ENCODE measurements at regions not wholly inside any gene's neighbourhood (a gene's known extent, or its start where the extent isn't known, plus 50 kb on each side); places are given as distances from the start of the nearest gene placed in this dataset.

- no peak for DNase-seq
Observed at GRCh38 chr10:3510741-3511140, 274.3 kb downstream of the KLF6 start.

- no peak for DNase-seq
Observed at GRCh38 chr10:3509355-3509754, 275.7 kb downstream of the KLF6 start.

GRCh38 chr10:3503299-3503698 is 281.7 kb downstream of the KLF6 start:
- DNase-seq = no peak

GRCh38 chr10:3502673-3503072 is 282.3 kb downstream of the KLF6 start:
- no peak for DNase-seq

GRCh38 chr10:3500408-3500856 is 284.6 kb downstream of the KLF6 start:
- DNase-seq = no peak

- no peak for DNase-seq
Observed at GRCh38 chr10:3499120-3499519, 285.9 kb downstream of the KLF6 start.

- DNase-seq = no peak
Observed at GRCh38 chr10:3497581-3497980, 287.4 kb downstream of the KLF6 start.

GRCh38 chr10:3496138-3496537 is 288.9 kb downstream of the KLF6 start:
- no peak for DNase-seq

GRCh38 chr10:3495281-3495680 is 289.7 kb downstream of the KLF6 start:
- DNase-seq = no peak

- no peak for DNase-seq
Observed at GRCh38 chr10:3494838-3495230, 290.2 kb downstream of the KLF6 start.

- DNase-seq = no peak
Observed at GRCh38 chr10:3494131-3494837, 290.7 kb downstream of the KLF6 start.

GRCh38 chr10:3493621-3494020 is 291.4 kb downstream of the KLF6 start:
- no peak for DNase-seq

GRCh38 chr10:3491571-3491970 is 293.4 kb downstream of the KLF6 start:
- DNase-seq = no peak

GRCh38 chr10:3487228-3487627 is 297.8 kb downstream of the KLF6 start:
- no peak for DNase-seq

GRCh38 chr10:3486346-3487065 is 298.5 kb downstream of the KLF6 start:
- no peak for DNase-seq

- DNase-seq = no peak
Observed at GRCh38 chr10:3485057-3485686, 299.8 kb downstream of the KLF6 start.

GRCh38 chr10:3484306-3485056 is 300.5 kb downstream of the KLF6 start:
- no peak for DNase-seq

- no peak for DNase-seq
Observed at GRCh38 chr10:3482200-3482993, 302.6 kb downstream of the KLF6 start.

GRCh38 chr10:3481496-3481895 is 303.5 kb downstream of the KLF6 start:
- DNase-seq = no peak

GRCh38 chr10:3480990-3481315 is 304.1 kb downstream of the KLF6 start:
- no peak for DNase-seq

- no peak for DNase-seq
Observed at GRCh38 chr10:3480281-3480989, 304.6 kb downstream of the KLF6 start.

Measured in stimulated activated CD4-positive, alpha-beta T cell treated with anti-CD3 and anti-CD28 coated beads, Interleukin-2, amount 100 ng/mL, for 48 hours (primary cell).